BLaER1 treated with 17β-estradiol and CSF1 and Interleukin-3, amounts not matched to agents 10 nM and 100 nM (cell line): ENCODE measurements at regions not wholly inside any gene's neighbourhood (a gene's known extent, or its start where the extent isn't known, plus 50 kb on each side); places are given as distances from the start of the nearest gene placed in this dataset.

Experiments
- H3K27ac ChIP-seq, 11 experiments: shearing (Covaris generic); formaldehyde crosslinking; 2 replicates each; pipeline ENCODE4 v1.8.1; 2022
- H3K27me3 ChIP-seq, 11 experiments: shearing (Covaris generic); formaldehyde crosslinking; 2 replicates each; pipeline ENCODE4 v1.8.1; 2022
- H3K36me3 ChIP-seq, 11 experiments: shearing (Covaris generic); formaldehyde crosslinking; 2 replicates each; pipeline ENCODE4 v1.8.1; 2022
- H3K4me1 ChIP-seq, 10 experiments: shearing (Covaris generic); formaldehyde crosslinking; 2 replicates each; pipeline ENCODE4 v1.8.1; 2022
- H3K4me2 ChIP-seq, 11 experiments: shearing (Covaris generic); formaldehyde crosslinking; 2 replicates each; pipeline ENCODE4 v1.8.1; 2022
- H3K4me3 ChIP-seq, 10 experiments: shearing (Covaris generic); formaldehyde crosslinking; 2 replicates each; pipeline ENCODE4 v1.8.1; 2022
- H3K9ac ChIP-seq, 11 experiments: shearing (Covaris generic); formaldehyde crosslinking; 2 replicates each; pipeline ENCODE4 v1.8.1; 2022
- H3K9me3 ChIP-seq, 11 experiments: shearing (Covaris generic); formaldehyde crosslinking; replicated peaks in 1 of 11; 2 replicates each; pipeline ENCODE4 v1.8.1; 2022
- H4K20me1 ChIP-seq, 11 experiments: shearing (Covaris generic); formaldehyde crosslinking; 2 replicates each; pipeline ENCODE4 v1.8.1; 2022
- Cebpa-rat ChIP-seq, 11 experiments: shearing (Covaris generic); IDR thresholded peaks; 2 replicates each; pipeline ENCODE4 v1.8.1; 2022

GRCh38 chr2:186995092-186995491 lies 146.1 kb upstream of the ZSWIM2 start:
- Histone ChIP-seq H3K4me3 (no peak overlapping the region), H4K20me1 (no peaks in the 10 kb centered on the region), H3K27ac (no peak overlapping the region), H3K9me3 (peaks cover 2 to 8% (median 3%) of the 10 kb centered on the region in 11 experiments), H3K4me1 (no peaks in the 10 kb centered on the region), H3K9ac (no peak overlapping the region), H3K36me3 (no peaks in the 10 kb centered on the region), H3K4me2 (no peak overlapping the region), H3K27me3 (no peaks in the 10 kb centered on the region)
- TF ChIP-seq Cebpa-rat (IDR thresholded peaks at IDR 0.05): no peak

GRCh38 chr2:186992597-186992996 lies 143.6 kb upstream of the ZSWIM2 start:
- no peak overlapping the region for H3K4me2 ChIP-seq
- peaks cover 11 to 29% (median 15%) of the 10 kb centered on the region in 11 experiments for H3K9me3 ChIP-seq
- H3K27ac ChIP-seq: no peak overlapping the region
- no peaks in the 10 kb centered on the region for H3K36me3 ChIP-seq
- no peak for TF ChIP-seq Cebpa-rat (IDR thresholded peaks at IDR 0.05)
- no peaks in the 10 kb centered on the region for H3K27me3 ChIP-seq
- no peak overlapping the region for H3K9ac ChIP-seq
- no peaks in the 10 kb centered on the region for H4K20me1 ChIP-seq
- H3K4me3 ChIP-seq: no peak overlapping the region
- H3K4me1 ChIP-seq: no peaks in the 10 kb centered on the region

GRCh38 chr2:186991766-186992417 lies 142.9 kb upstream of the ZSWIM2 start:
- Histone ChIP-seq H3K36me3 (no peaks in the 10 kb centered on the region), H3K4me1 (no peaks in the 10 kb centered on the region), H3K4me2 (no peak overlapping the region), H3K9ac (no peak overlapping the region), H3K27me3 (no peaks in the 10 kb centered on the region), H3K4me3 (no peak overlapping the region), H4K20me1 (no peaks in the 10 kb centered on the region), H3K27ac (no peak overlapping the region), H3K9me3 (peaks cover 11 to 29% (median 15%) of the 10 kb centered on the region in 11 experiments)
- TF ChIP-seq Cebpa-rat (IDR thresholded peaks at IDR 0.05): no peak

- no peak overlapping the region for H3K9ac ChIP-seq
- H3K4me1 ChIP-seq: no peaks in the 10 kb centered on the region
- H3K27ac ChIP-seq: no peak overlapping the region
- H3K4me2 ChIP-seq: no peak overlapping the region
- no peak for TF ChIP-seq Cebpa-rat (IDR thresholded peaks at IDR 0.05)
- H3K36me3 ChIP-seq: no peaks in the 10 kb centered on the region
- peaks cover 8 to 20% (median 11%) of the 10 kb centered on the region in 11 experiments for H3K9me3 ChIP-seq
- H4K20me1 ChIP-seq: no peaks in the 10 kb centered on the region
- no peak overlapping the region for H3K4me3 ChIP-seq
- H3K27me3 ChIP-seq: no peaks in the 10 kb centered on the region
Measured at GRCh38 chr2:186984966-186985365, 136.0 kb upstream of the ZSWIM2 start.

- H3K36me3 ChIP-seq: no peaks in the 10 kb centered on the region
- no peak overlapping the region for H3K4me2 ChIP-seq
- no peak overlapping the region for H3K4me3 ChIP-seq
- H3K27me3 ChIP-seq: no peaks in the 10 kb centered on the region
- no peak overlapping the region for H3K27ac ChIP-seq
- no peak overlapping the region for H3K9ac ChIP-seq
- H3K9me3 ChIP-seq: peaks cover 3 to 15% (median 6%) of the 10 kb centered on the region in 11 experiments; a peak in 21 of 22 replicates
- H4K20me1 ChIP-seq: no peaks in the 10 kb centered on the region
- no peak for TF ChIP-seq Cebpa-rat (IDR thresholded peaks at IDR 0.05)
- H3K4me1 ChIP-seq: no peaks in the 10 kb centered on the region
Measured at GRCh38 chr2:186984481-186984880, 135.5 kb upstream of the ZSWIM2 start.

- TF ChIP-seq Cebpa-rat (IDR thresholded peaks at IDR 0.05): no peak
- H3K9ac ChIP-seq: no peak overlapping the region
- H3K27ac ChIP-seq: no peak overlapping the region
- no peaks in the 10 kb centered on the region for H3K27me3 ChIP-seq
- H3K9me3 ChIP-seq: no peaks in the 10 kb centered on the region
- H3K4me2 ChIP-seq: no peak overlapping the region
- H3K36me3 ChIP-seq: no peaks in the 10 kb centered on the region
- no peaks in the 10 kb centered on the region for H3K4me1 ChIP-seq
- no peaks in the 10 kb centered on the region for H4K20me1 ChIP-seq
- no peak overlapping the region for H3K4me3 ChIP-seq
Measured at GRCh38 chr2:186980787-186981550, 132.0 kb upstream of the ZSWIM2 start.

- no peak for TF ChIP-seq Cebpa-rat (IDR thresholded peaks at IDR 0.05)
- no peaks in the 10 kb centered on the region for H4K20me1 ChIP-seq
- no peak overlapping the region for H3K4me3 ChIP-seq
- H3K4me2 ChIP-seq: no peak overlapping the region
- no peaks in the 10 kb centered on the region for H3K36me3 ChIP-seq
- no peak overlapping the region for H3K9ac ChIP-seq
- H3K4me1 ChIP-seq: no peaks in the 10 kb centered on the region
- H3K9me3 ChIP-seq: no peaks in the 10 kb centered on the region
- H3K27ac ChIP-seq: no peak overlapping the region
- no peaks in the 10 kb centered on the region for H3K27me3 ChIP-seq
Measured at GRCh38 chr2:186980117-186980442, 131.1 kb upstream of the ZSWIM2 start.

GRCh38 chr2:186979439-186980116 lies 130.6 kb upstream of the ZSWIM2 start:
- Histone ChIP-seq H3K9ac (no peak overlapping the region), H4K20me1 (no peaks in the 10 kb centered on the region), H3K36me3 (no peaks in the 10 kb centered on the region), H3K27ac (no peak overlapping the region), H3K4me2 (no peak overlapping the region), H3K9me3 (no peaks in the 10 kb centered on the region), H3K27me3 (no peaks in the 10 kb centered on the region), H3K4me1 (no peaks in the 10 kb centered on the region), H3K4me3 (no peak overlapping the region)
- TF ChIP-seq Cebpa-rat (IDR thresholded peaks at IDR 0.05): no peak

GRCh38 chr2:186977433-186978045 lies 128.6 kb upstream of the ZSWIM2 start:
- no peak overlapping the region for H3K27ac ChIP-seq
- no peak for TF ChIP-seq Cebpa-rat (IDR thresholded peaks at IDR 0.05)

More at GRCh38 chr2:186977433-186978045, 128.6 kb upstream of the ZSWIM2 start:
- no peaks in the 10 kb centered on the region for H3K27me3 ChIP-seq
- no peak overlapping the region for H3K4me2 ChIP-seq
- H3K4me1 ChIP-seq: no peaks in the 10 kb centered on the region
- H3K4me3 ChIP-seq: no peak overlapping the region
- H4K20me1 ChIP-seq: no peaks in the 10 kb centered on the region
- H3K9ac ChIP-seq: no peak overlapping the region
- no peaks in the 10 kb centered on the region for H3K9me3 ChIP-seq
- H3K36me3 ChIP-seq: no peaks in the 10 kb centered on the region
